IMR-90 (cell line): ENCODE measurements at regions not wholly inside any gene's neighbourhood (a gene's known extent, or its start where the extent isn't known, plus 50 kb on each side); places are given as distances from the start of the nearest gene placed in this dataset.

Experiments used
- ATAC-seq: fragments of 200-7000 bp; cut with Tn5 transposase; 2 replicates; pipeline ENCODE4 v1.9.1; 2020; ENCODE audit warnings: low read depth, mild to moderate bottlenecking, moderate library complexity
- BruUV-seq: library from RNA; stranded (reverse); fragments of 400-500 nt; replicated peaks from 2 replicates; lab custom pipeline; 2021; lab: Mats Ljungman, UMichigan
- CTCF ChIA-PET: fragments of 300-600 bp; formaldehyde crosslinking; extraction: SDS; loops from one replicate; lab custom pipeline; 2021; ENCODE audit warnings: antibody characterized with exemption; lab: Yijun Ruan, JAX
- POLR2A ChIA-PET: fragments of 300-600 bp; sonication (Branson Sonifier 250); formaldehyde crosslinking; loops from one replicate; lab custom pipeline; 2022; ENCODE audit warnings: antibody characterized with exemption; ENCODE audit not compliant: unreplicated experiment; lab: Charles Lee
- DNase-seq: peaks from one replicate; pipeline ENCODE4 v3.0.0; 2013
- H2AFZ ChIP-seq: replicated peaks from 2 replicates; pipeline ENCODE3; 2013; ENCODE audit warnings: low read length, mild to moderate bottlenecking; ENCODE audit not compliant: poor library complexity
- H2AK5ac ChIP-seq: 2 replicates; pipeline ENCODE4 v1.6.1; 2013; ENCODE audit warnings: low read depth, low read length, inconsistent platforms
- H2AK9ac ChIP-seq: replicated peaks from 2 replicates; pipeline ENCODE3; 2013; ENCODE audit warnings: mild to moderate bottlenecking, low read depth, low read length, moderate library complexity; ENCODE audit not compliant: poor library complexity
- H2BK120ac ChIP-seq: 2 replicates; pipeline ENCODE4 v1.6.1; 2013; ENCODE audit warnings: low read depth, low read length, inconsistent platforms
- H2BK15ac ChIP-seq: 3 replicates; pipeline ENCODE4 v1.6.1; 2013; ENCODE audit warnings: low read depth, low read length, inconsistent platforms
- H2BK20ac ChIP-seq: 2 replicates; pipeline ENCODE4 v1.6.1; 2013; ENCODE audit warnings: low read depth, mild to moderate bottlenecking, inconsistent platforms, low read length, moderate library complexity
- H2BK5ac ChIP-seq: 2 replicates; pipeline ENCODE4 v1.6.1; 2013; ENCODE audit warnings: mild to moderate bottlenecking, low read depth, low read length, inconsistent platforms; ENCODE audit not compliant: poor library complexity, severe bottlenecking
- H3K14ac ChIP-seq: replicated peaks from 2 replicates; pipeline ENCODE4 v1.6.1; 2013; ENCODE audit warnings: low read depth, low read length, inconsistent platforms
- H3K18ac ChIP-seq: 2 replicates; pipeline ENCODE4 v1.6.1; 2013; ENCODE audit warnings: low read depth, low read length, control low read depth
- H3K23ac ChIP-seq: 2 replicates; pipeline ENCODE4 v1.6.1; 2013; ENCODE audit warnings: low read depth, low read length, inconsistent platforms
- H3K27ac ChIP-seq: 2 replicates; pipeline ENCODE4 v1.5.1; 2013; ENCODE audit warnings: mild to moderate bottlenecking, control low read depth, low read length; ENCODE audit not compliant: insufficient read depth
- H3K27me3 ChIP-seq: 2 replicates; pipeline ENCODE4 v1.6.1; 2013; ENCODE audit warnings: low read length; ENCODE audit not compliant: control insufficient read depth, insufficient read depth
- H3K36me3 ChIP-seq: 2 replicates; pipeline ENCODE4 v1.6.1; 2013; ENCODE audit warnings: low read length, mixed read lengths; ENCODE audit not compliant: control insufficient read depth, insufficient read depth
- H3K4ac ChIP-seq: 2 replicates; pipeline ENCODE4 v1.6.1; 2013; ENCODE audit warnings: low read depth, low read length, inconsistent platforms
- H3K4me1 ChIP-seq: 2 replicates; pipeline ENCODE4 v1.6.1; 2013; ENCODE audit warnings: low read length, mixed read lengths; ENCODE audit not compliant: control insufficient read depth, insufficient read depth
- H3K4me2 ChIP-seq: 2 replicates; pipeline ENCODE4 v1.6.1; 2013; ENCODE audit warnings: low read depth, mild to moderate bottlenecking, control low read depth, low read length, moderate library complexity
- H3K4me3 ChIP-seq: 2 replicates; pipeline ENCODE4 v1.5.1; 2013; ENCODE audit warnings: low read depth, mild to moderate bottlenecking, control low read depth, low read length, moderate library complexity; ENCODE audit not compliant: insufficient read depth
- H3K56ac ChIP-seq: 2 replicates; pipeline ENCODE4 v1.6.1; 2013; ENCODE audit warnings: low read length, inconsistent platforms; ENCODE audit not compliant: insufficient read depth; ENCODE audit errors: extremely low read depth
- H3K79me1 ChIP-seq, 2 experiments: 2 replicates each; pipeline ENCODE4 v1.6.1; 2013; ENCODE audit warnings: low read length in 2 of 2, inconsistent platforms in 1 of 2, low read depth in 1 of 2
- H3K9ac ChIP-seq: 2 replicates; pipeline ENCODE4 v1.6.1; 2013; ENCODE audit warnings: low read depth, low read length, control low read depth
- H3K9me1 ChIP-seq: 2 replicates; pipeline ENCODE4 v1.6.1; 2013; ENCODE audit warnings: low read length, inconsistent platforms; ENCODE audit not compliant: insufficient read depth
- H3K9me3 ChIP-seq: 2 replicates; pipeline ENCODE4 v1.6.1; 2013; ENCODE audit warnings: low read length; ENCODE audit not compliant: control insufficient read depth, insufficient read depth
- H4K20me1 ChIP-seq: 2 replicates; pipeline ENCODE4 v1.6.1; 2013; ENCODE audit warnings: low read length, inconsistent platforms; ENCODE audit not compliant: insufficient read depth
- H4K5ac ChIP-seq: 2 replicates; pipeline ENCODE4 v1.6.1; 2013; ENCODE audit warnings: mild to moderate bottlenecking, low read depth, low read length, control low read depth
- H4K8ac ChIP-seq, 2 experiments: 2 replicates each; pipeline ENCODE4 v1.6.1; 2013; ENCODE audit warnings: low read depth in 2 of 2, low read length in 2 of 2, control low read depth in 1 of 2, inconsistent platforms in 1 of 2
- H4K91ac ChIP-seq: 2 replicates; pipeline ENCODE4 v1.6.1; 2013; ENCODE audit warnings: low read depth, low read length, inconsistent platforms; ENCODE audit not compliant: insufficient read depth
- BHLHE40 ChIP-seq: fragments of 150-350 bp; IDR thresholded peaks from 2 replicates; pipeline ENCODE4 v1.6.1; 2016; ENCODE audit warnings: mild to moderate bottlenecking, low read depth, low read length
- CEBPB ChIP-seq: IDR thresholded peaks from 2 replicates; pipeline ENCODE4 v1.6.1; 2012; ENCODE audit warnings: low read depth, low read length, improper control_type of control experiment
- CHD1 ChIP-seq: IDR thresholded peaks from 2 replicates; pipeline ENCODE4 v1.6.1; 2012; ENCODE audit warnings: low read depth, low read length, improper control_type of control experiment
- CTCF ChIP-seq: conservative IDR thresholded peaks from 2 replicates; pipeline ENCODE4 v1.5.1; 2012; ENCODE audit warnings: mild to moderate bottlenecking, low read depth, low read length, improper control_type of control experiment
- MAZ ChIP-seq: IDR thresholded peaks from 2 replicates; pipeline ENCODE4 v1.6.1; 2012; ENCODE audit warnings: low read depth, mild to moderate bottlenecking, low read length, improper control_type of control experiment, moderate library complexity, borderline replicate concordance
- MXI1 ChIP-seq: IDR thresholded peaks from 2 replicates; pipeline ENCODE4 v1.6.1; 2012; ENCODE audit warnings: low read depth, mild to moderate bottlenecking, low read length, moderate library complexity, borderline replicate concordance
- POLR2A ChIP-seq: IDR thresholded peaks from 2 replicates; pipeline ENCODE4 v1.6.1; 2012; ENCODE audit warnings: mild to moderate bottlenecking, low read depth, low read length
- RCOR1 ChIP-seq: IDR thresholded peaks from 2 replicates; pipeline ENCODE4 v1.6.1; 2012; ENCODE audit warnings: mild to moderate bottlenecking, low read length, improper control_type of control experiment; ENCODE audit not compliant: insufficient replicate concordance
- RFX5 ChIP-seq: IDR thresholded peaks from 2 replicates; pipeline ENCODE4 v1.8.0; 2012; ENCODE audit warnings: low read depth, mild to moderate bottlenecking, low read length, moderate library complexity
- SMC3 ChIP-seq: fragments of 150-350 bp; IDR thresholded peaks from 2 replicates; pipeline ENCODE4 v1.6.1; 2016; ENCODE audit warnings: low read depth, mild to moderate bottlenecking, antibody characterized with exemption, low read length, moderate library complexity
- WGBS, 2 experiments: methylation state at CpG; one replicate each; pipeline versions ENCODE4 v1.1.5 to v1.1.7; 2013; ENCODE audit warnings: missing lambda C conversion rate in 2 of 2; ENCODE audit not compliant: insufficient read length in 1 of 2; ENCODE audit errors: extremely low coverage in 2 of 2; 5-methylcytosine and 5-hydroxymethylcytosine counted together
- dilution Hi-C: fragments of 300-500 bp; cut with HindIII; formaldehyde crosslinking; loops from one replicate; pipeline ENCODE4 v1.14.3; 2018; ENCODE audit warnings: low sequenced_read_pairs; ENCODE audit not compliant: unreplicated experiment
- in situ Hi-C: fragments of 300-500 bp; cut with MboI; formaldehyde crosslinking; loops from 3 replicates; pipeline ENCODE4 v1.14.3; 2019; ENCODE audit warnings: low sequenced_read_pairs, inconsistent platforms, mixed read lengths
- intact Hi-C: fragments of 100-400 bp; cut with micrococcal nuclease; formaldehyde crosslinking; loops from 2 replicates; pipeline ENCODE4 v1.10.0; 2022

- ATAC-seq (no peak), DNase-seq (no peak)
- Histone ChIP-seq H2BK15ac (no peak overlapping the region), H4K91ac (no peak overlapping the region), H2BK120ac (no peak overlapping the region), H2BK5ac (no peak overlapping the region), H3K23ac (no peak overlapping the region), H4K20me1 (no peaks in the 10 kb centered on the region), H3K4me3 (no peak overlapping the region), H3K18ac (no peak overlapping the region), H3K27me3 (no peaks in the 10 kb centered on the region), H2AK5ac (no peak overlapping the region), H2AFZ (peak overlapping the region; percentile 34), H2AK9ac (no peak overlapping the region), H3K4me2 (no peak overlapping the region), H3K9ac (no peak overlapping the region), H3K9me3 (no peaks in the 10 kb centered on the region), H3K14ac (no peak overlapping the region), H3K56ac (no peak overlapping the region), H4K8ac (no peak overlapping the region), H3K27ac (no peak overlapping the region), H2BK20ac (no peak overlapping the region), H3K9me1 (no peaks in the 10 kb centered on the region), H3K4me1 (no peaks in the 10 kb centered on the region), H4K5ac (no peak overlapping the region), H3K36me3 (no peaks in the 10 kb centered on the region), H3K4ac (no peak overlapping the region), H3K79me1 (no peaks in the 10 kb centered on the region)
- in situ Hi-C loops, result no loop called here
- WGBS, 2 experiments, result no CpG with 5 or more reads among the region's 6 CpGs
- CTCF ChIA-PET, result no interaction called here
- TF ChIP-seq CTCF (no peak), CHD1 (no peak), BHLHE40 (no peak), CEBPB (no peak), POLR2A (no peak), SMC3 (no peak), MAZ (no peak), MXI1 (no peak), RFX5 (no peak), RCOR1 (no peak)
- dilution Hi-C loops, result no loop called here
- BruUV-seq, result no TSS peak
- intact Hi-C loops, result no loop called here
- POLR2A ChIA-PET, result no interaction called here
Measured at GRCh38 chr4:13953083-13953482, 325.6 kb upstream of the BOD1L1 start.
